ENCODE measurements at regions not wholly inside any gene's neighbourhood (a gene's known extent, or its start where the extent isn't known, plus 50 kb on each side); places are given as distances from the start of the nearest gene placed in this dataset.
"Not testable (repeated sequence)": the region's sequence is repeated elsewhere in the genome, so short reads cannot be mapped to it uniquely, and the experiment has no call there.

- ATAC-seq, result no peak
- H3K4me1 ChIP-seq, result no peaks in the 10 kb centered on the region
- intact Hi-C loops (cut with DNase I), result no loop called here
These were observed 154.4 kb upstream of the COX7C start for GRCh38 chr5:86463339-86463738.

DNA sequence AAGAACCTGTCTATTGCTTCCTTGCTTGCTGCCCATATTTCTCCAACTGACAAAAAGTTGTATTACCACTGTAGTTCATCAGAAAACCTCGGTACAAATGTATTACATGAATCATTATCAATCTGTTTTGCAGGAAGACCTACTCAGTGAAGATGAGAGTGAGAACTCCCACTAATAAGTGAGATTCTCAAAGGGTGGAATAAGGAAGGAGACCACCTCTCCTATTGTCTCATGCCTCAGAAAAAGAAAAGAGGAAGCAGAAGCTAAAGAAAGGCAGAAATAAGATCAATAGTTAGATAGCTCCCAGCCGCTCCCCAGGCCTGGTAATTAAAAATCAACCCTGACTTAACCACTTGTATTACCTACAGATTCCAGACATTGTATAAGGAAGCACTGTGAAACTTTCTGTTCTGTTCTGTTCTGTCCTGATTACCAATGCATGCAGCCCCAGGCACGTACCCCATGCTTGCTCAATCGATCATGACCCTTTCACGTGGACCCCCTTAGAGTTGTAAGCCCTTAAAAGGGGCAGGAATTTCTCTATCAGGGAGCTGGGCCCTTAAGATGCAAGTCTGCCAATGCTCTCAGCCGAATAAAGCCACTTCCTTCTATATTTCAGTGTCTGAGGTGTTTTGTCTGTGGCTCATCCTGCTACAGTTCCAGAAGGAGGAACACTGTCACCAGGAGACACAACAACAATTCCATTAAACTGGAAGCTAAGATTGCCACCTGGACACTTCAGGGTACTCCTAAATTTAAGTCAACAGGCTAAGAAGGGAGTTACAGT, 152.5 kb upstream of the COX7C start:
- Histone ChIP-seq H3K27ac (no peak overlapping the region), H3K27me3 (no peaks in the 10 kb centered on the region), H3K4me3 (no peak overlapping the region), H3K9me3 (peaks cover 12% of the 10 kb centered on the region), H3K36me3 (no peaks in the 10 kb centered on the region), H3K4me1 (no peaks in the 10 kb centered on the region)
- ATAC-seq, result no peak
- intact Hi-C loops (cut with DNase I), result no loop called here
- TF ChIP-seq, protein P1, sequence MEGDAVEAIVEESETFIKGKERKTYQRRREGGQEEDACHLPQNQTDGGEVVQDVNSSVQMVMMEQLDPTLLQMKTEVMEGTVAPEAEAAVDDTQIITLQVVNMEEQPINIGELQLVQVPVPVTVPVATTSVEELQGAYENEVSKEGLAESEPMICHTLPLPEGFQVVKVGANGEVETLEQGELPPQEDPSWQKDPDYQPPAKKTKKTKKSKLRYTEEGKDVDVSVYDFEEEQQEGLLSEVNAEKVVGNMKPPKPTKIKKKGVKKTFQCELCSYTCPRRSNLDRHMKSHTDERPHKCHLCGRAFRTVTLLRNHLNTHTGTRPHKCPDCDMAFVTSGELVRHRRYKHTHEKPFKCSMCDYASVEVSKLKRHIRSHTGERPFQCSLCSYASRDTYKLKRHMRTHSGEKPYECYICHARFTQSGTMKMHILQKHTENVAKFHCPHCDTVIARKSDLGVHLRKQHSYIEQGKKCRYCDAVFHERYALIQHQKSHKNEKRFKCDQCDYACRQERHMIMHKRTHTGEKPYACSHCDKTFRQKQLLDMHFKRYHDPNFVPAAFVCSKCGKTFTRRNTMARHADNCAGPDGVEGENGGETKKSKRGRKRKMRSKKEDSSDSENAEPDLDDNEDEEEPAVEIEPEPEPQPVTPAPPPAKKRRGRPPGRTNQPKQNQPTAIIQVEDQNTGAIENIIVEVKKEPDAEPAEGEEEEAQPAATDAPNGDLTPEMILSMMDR (IDR thresholded peaks at IDR 0.05), result no peak
- no peak for DNase-seq

More at GRCh38 chr5:86463339-86463738, 154.4 kb upstream of the COX7C start:
- DNase-seq, result no peak
- H3K4me3 ChIP-seq, result no peak overlapping the region
- no peak overlapping the region for H3K27ac ChIP-seq
- TF ChIP-seq, protein P1 (IDR thresholded peaks at IDR 0.05), result no peak
- no peaks in the 10 kb centered on the region for H3K36me3 ChIP-seq
- peaks cover 12% of the 10 kb centered on the region for H3K9me3 ChIP-seq
- H3K27me3 ChIP-seq, result no peaks in the 10 kb centered on the region

DNA sequence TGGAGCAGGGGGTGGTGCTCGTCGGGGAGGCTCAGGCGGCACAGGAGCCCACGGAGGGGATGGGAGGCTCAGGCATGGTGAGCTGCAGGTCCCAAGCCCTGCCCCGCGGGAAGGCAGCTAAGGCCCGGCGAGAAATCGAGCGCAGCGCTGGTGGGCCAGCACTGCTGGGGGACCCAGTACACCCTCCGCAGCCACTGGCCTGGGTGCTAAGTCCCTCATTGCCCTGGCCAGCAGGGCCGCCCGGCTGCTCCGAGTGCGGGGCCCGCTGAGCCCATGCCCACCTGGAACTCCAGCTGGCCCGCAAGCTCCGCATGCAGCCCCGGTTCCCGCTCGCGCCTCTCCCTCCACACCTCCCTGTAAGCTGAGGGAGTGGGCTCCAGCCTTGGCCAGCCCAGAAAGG, 151.0 kb upstream of the COX7C start:
- H3K27ac ChIP-seq; H3K4me1 ChIP-seq; intact Hi-C loops (cut with DNase I); H3K36me3 ChIP-seq; H3K27me3 ChIP-seq; DNase-seq; ATAC-seq; H3K4me3 ChIP-seq: not testable (repeated sequence)
- peaks cover 12% of the 10 kb centered on the region for H3K9me3 ChIP-seq

DNA sequence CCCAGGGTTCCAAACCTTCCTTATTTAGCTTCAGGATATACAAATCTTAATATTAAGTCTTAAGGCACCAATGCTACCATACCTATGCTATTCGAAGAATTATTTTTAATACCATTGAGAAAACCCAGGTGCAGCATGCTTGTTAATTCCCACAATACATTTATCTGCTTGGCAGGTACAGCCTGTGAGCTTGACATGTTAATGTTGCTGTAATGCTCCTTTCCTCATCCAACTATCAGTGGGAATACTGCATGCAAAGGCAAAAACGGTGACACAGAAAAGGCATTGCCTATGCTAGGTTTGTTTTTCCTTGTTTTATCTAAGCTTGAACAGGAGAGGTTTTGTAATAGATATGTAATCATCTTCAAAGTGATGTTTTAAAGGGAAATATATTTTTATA, 135.7 kb upstream of the COX7C start:
- no peaks in the 10 kb centered on the region for H3K9me3 ChIP-seq
- ATAC-seq, result no peak
- intact Hi-C loops (cut with DNase I), result no loop called here

DNA sequence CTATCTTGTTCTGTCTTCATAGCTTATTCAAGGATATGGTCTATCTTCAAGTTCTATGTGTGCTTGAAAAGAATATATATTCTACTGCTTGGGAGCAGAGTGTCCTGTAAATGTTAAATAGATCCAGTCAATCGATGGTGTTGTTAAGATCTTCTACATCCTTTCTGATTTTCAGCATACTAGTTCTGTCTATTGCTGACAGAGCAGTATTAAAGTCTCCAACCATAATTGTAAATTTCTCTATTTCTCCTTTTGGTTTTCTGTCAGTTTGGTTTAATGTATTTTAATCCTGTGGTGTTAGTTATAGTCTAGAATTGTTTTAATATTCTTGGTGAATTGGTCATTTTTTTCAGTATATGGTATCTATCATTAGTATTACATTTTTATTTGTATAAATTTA, 124.0 kb upstream of the COX7C start:
- Histone ChIP-seq H3K27me3 (no peaks in the 10 kb centered on the region), H3K27ac (no peak overlapping the region), H3K9me3 (no peaks in the 10 kb centered on the region), H3K36me3 (no peaks in the 10 kb centered on the region), H3K4me3 (no peak overlapping the region), H3K4me1 (no peaks in the 10 kb centered on the region)
- TF ChIP-seq, protein P1 (IDR thresholded peaks at IDR 0.05), result no peak
- DNase-seq (no peak), ATAC-seq (no peak)
- intact Hi-C loops (cut with DNase I), result no loop called here

More for the DNA sequence above, 135.7 kb upstream of the COX7C start:
- H3K27ac ChIP-seq, result no peak overlapping the region
- H3K27me3 ChIP-seq, result no peaks in the 10 kb centered on the region
- DNase-seq, result no peak
- no peaks in the 10 kb centered on the region for H3K36me3 ChIP-seq
- TF ChIP-seq, protein P1 (IDR thresholded peaks at IDR 0.05), result no peak
- no peaks in the 10 kb centered on the region for H3K4me1 ChIP-seq
- no peak overlapping the region for H3K4me3 ChIP-seq

- Histone ChIP-seq H3K36me3 (no peaks in the 10 kb centered on the region), H3K4me1 (no peaks in the 10 kb centered on the region), H3K4me3 (no peak overlapping the region), H3K9me3 (no peaks in the 10 kb centered on the region), H3K27me3 (no peaks in the 10 kb centered on the region), H3K27ac (no peak overlapping the region)
- TF ChIP-seq, protein P1 (IDR thresholded peaks at IDR 0.05), result no peak
- ATAC-seq, result no peak
- DNase-seq, result no peak
- intact Hi-C loops (cut with DNase I), result no loop called here
These were observed 116.8 kb upstream of the COX7C start for GRCh38 chr5:86500947-86501346.
